ENCODE measurements at regions not wholly inside any gene's neighbourhood (a gene's known extent, or its start where the extent isn't known, plus 50 kb on each side); places are given as distances from the start of the nearest gene placed in this dataset.

- no peak for DNase-seq
These were observed 187.2 kb upstream of the MPHOSPH6 start for GRCh38 chr16:82357237-82357636.

GRCh38 chr16:82350560-82350959 is 180.5 kb upstream of the MPHOSPH6 start:
- DNase-seq = no peak

GRCh38 chr16:82345318-82345717 is 175.3 kb upstream of the MPHOSPH6 start:
- DNase-seq = no peak

- peak; percentile 32 for DNase-seq
These were observed 174.1 kb upstream of the MPHOSPH6 start for GRCh38 chr16:82344157-82344556.

- DNase-seq = no peak
These were observed 171.2 kb upstream of the MPHOSPH6 start for GRCh38 chr16:82341146-82341669.

- DNase-seq = no peak
These were observed 170.5 kb upstream of the MPHOSPH6 start for GRCh38 chr16:82340531-82340930.

- no peak for DNase-seq
These were observed 167.3 kb upstream of the MPHOSPH6 start for GRCh38 chr16:82337355-82337754.

- DNase-seq = no peak
These were observed 162.1 kb upstream of the MPHOSPH6 start for GRCh38 chr16:82331974-82332750.

- DNase-seq = no peak
These were observed 161.4 kb upstream of the MPHOSPH6 start for GRCh38 chr16:82331397-82331796.

GRCh38 chr16:82329504-82330192 is 159.6 kb upstream of the MPHOSPH6 start:
- DNase-seq = no peak

- no peak for DNase-seq
These were observed 159.0 kb upstream of the MPHOSPH6 start for GRCh38 chr16:82328881-82329469.

- DNase-seq = no peak
These were observed 153.1 kb upstream of the MPHOSPH6 start for GRCh38 chr16:82323171-82323570.

- DNase-seq = no peak
These were observed 152.2 kb upstream of the MPHOSPH6 start for GRCh38 chr16:82322177-82322576.

GRCh38 chr16:82319038-82319437 is 149.0 kb upstream of the MPHOSPH6 start:
- no peak for DNase-seq

- no peak for DNase-seq
These were observed 147.6 kb upstream of the MPHOSPH6 start for GRCh38 chr16:82317411-82318167.

GRCh38 chr16:82313754-82314153 is 143.7 kb upstream of the MPHOSPH6 start:
- DNase-seq = no peak

- no peak for DNase-seq
These were observed 141.5 kb upstream of the MPHOSPH6 start for GRCh38 chr16:82311528-82311927.

GRCh38 chr16:82302042-82302727 is 132.2 kb upstream of the MPHOSPH6 start:
- DNase-seq = peak; percentile 51

GRCh38 chr16:82301146-82301755 is 131.2 kb upstream of the MPHOSPH6 start:
- DNase-seq = no peak

GRCh38 chr16:82300374-82300951 is 130.4 kb upstream of the MPHOSPH6 start:
- peak; percentile 15 for DNase-seq

- no peak for DNase-seq
These were observed 128.4 kb upstream of the MPHOSPH6 start for GRCh38 chr16:82298472-82298871.

Data from NCI-H82 (cell line).